RWPE2 (cell line): ENCODE measurements at regions not wholly inside any gene's neighbourhood (a gene's known extent, or its start where the extent isn't known, plus 50 kb on each side); places are given as distances from the start of the nearest gene placed in this dataset.

ENCODE experiments used
- ATAC-seq: fragments of 200-7000 bp; cut with Tn5 transposase; 3 replicates; pipeline ENCODE4 v1.9.1; 2021; ENCODE audit warnings: low read depth
- DNase-seq: peaks from one replicate; pipeline ENCODE4 v3.0.0-alpha.2; 2020; ENCODE audit warnings: low spot score
- H3K27ac ChIP-seq: fragments of 450-650 bp; 2 replicates; pipeline ENCODE4 v1.5.1; 2017; ENCODE audit warnings: mild to moderate bottlenecking; ENCODE audit not compliant: poor library complexity, severe bottlenecking
- H3K27me3 ChIP-seq: fragments of 250-450 bp; sonication (Bioruptor Pico); 2 replicates; pipeline ENCODE4 v1.5.1; 2021; ENCODE audit warnings: mild to moderate bottlenecking, moderate library complexity; ENCODE audit not compliant: insufficient read depth, poor library complexity, severe bottlenecking
- H3K36me3 ChIP-seq: fragments of 250-450 bp; sonication (Bioruptor Pico); 2 replicates; pipeline ENCODE4 v1.5.1; 2020; ENCODE audit warnings: low read depth, mild to moderate bottlenecking, moderate library complexity
- H3K4me1 ChIP-seq: fragments of 250-450 bp; sonication (Bioruptor Pico); 2 replicates; pipeline ENCODE4 v1.5.1; 2021; ENCODE audit warnings: mild to moderate bottlenecking, moderate library complexity; ENCODE audit not compliant: insufficient read depth, poor library complexity, severe bottlenecking
- H3K4me3 ChIP-seq: fragments of 250-450 bp; sonication (Bioruptor Pico); 2 replicates; pipeline ENCODE4 v1.5.1; 2021; ENCODE audit warnings: mild to moderate bottlenecking, moderate library complexity; ENCODE audit not compliant: severe bottlenecking
- H3K9me3 ChIP-seq: fragments of 250-450 bp; sonication (Bioruptor Pico); 2 replicates; pipeline ENCODE4 v1.5.1; 2021; ENCODE audit warnings: mild to moderate bottlenecking, moderate library complexity; ENCODE audit not compliant: severe bottlenecking
- TF ChIP-seq, protein P1 (sequence below): fragments of 450-650 bp; IDR thresholded peaks from one replicate; pipeline ENCODE4 v1.5.1; 2017; ENCODE audit warnings: mild to moderate bottlenecking, moderate library complexity; ENCODE audit not compliant: poor library complexity, severe bottlenecking

DNA sequence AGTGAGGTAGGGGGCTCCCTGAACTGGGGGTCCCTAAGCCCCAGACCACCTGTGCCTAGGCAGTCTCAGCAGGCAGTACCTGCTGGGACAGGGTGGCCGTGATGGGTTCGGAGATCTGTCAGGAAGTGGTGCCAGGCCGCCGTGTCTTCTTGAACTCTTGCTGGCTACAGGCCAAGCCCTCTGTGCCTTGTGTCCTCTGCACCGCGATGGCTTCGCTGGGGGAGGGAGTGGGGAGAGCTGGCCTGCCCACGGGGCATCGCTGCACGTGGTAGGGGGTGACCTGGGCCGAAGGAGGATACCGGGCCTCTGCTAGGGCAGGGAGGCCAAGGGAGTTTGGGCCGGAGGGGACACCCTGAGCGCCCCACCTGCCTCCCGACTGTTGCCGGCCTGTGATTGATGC is 96.7 kb upstream of the NKX1-1 start:
- peaks cover 6% of the 10 kb centered on the region for H3K27me3 ChIP-seq
- no peaks in the 10 kb centered on the region for H3K36me3 ChIP-seq
- no peaks in the 10 kb centered on the region for H3K4me1 ChIP-seq
- H3K27ac ChIP-seq, result no peak overlapping the region
- H3K4me3 ChIP-seq, result no peak overlapping the region
- TF ChIP-seq, protein P1, sequence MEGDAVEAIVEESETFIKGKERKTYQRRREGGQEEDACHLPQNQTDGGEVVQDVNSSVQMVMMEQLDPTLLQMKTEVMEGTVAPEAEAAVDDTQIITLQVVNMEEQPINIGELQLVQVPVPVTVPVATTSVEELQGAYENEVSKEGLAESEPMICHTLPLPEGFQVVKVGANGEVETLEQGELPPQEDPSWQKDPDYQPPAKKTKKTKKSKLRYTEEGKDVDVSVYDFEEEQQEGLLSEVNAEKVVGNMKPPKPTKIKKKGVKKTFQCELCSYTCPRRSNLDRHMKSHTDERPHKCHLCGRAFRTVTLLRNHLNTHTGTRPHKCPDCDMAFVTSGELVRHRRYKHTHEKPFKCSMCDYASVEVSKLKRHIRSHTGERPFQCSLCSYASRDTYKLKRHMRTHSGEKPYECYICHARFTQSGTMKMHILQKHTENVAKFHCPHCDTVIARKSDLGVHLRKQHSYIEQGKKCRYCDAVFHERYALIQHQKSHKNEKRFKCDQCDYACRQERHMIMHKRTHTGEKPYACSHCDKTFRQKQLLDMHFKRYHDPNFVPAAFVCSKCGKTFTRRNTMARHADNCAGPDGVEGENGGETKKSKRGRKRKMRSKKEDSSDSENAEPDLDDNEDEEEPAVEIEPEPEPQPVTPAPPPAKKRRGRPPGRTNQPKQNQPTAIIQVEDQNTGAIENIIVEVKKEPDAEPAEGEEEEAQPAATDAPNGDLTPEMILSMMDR, result no peak
- DNase-seq (peak; percentile 53), ATAC-seq (no peak)
- no peaks in the 10 kb centered on the region for H3K9me3 ChIP-seq

DNA sequence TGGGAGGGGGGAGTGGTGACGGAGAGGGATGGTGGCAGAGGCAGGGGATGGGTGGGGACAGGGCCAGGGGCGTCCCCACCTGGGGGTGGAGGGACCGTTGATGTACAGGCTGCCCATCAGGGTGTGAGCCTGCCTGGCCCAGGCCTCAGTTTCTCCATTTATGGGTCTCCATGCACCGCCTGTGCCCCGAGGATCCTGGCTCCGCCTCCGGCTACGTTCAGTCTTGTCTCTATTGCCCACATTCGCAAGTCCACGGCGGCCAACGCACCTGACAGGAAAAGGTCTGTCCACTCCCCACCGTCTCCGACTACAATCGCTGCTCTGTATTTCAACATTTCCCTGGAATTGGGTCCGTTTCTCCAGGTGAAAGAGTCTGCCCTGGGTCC is 96.3 kb upstream of the NKX1-1 start:
- H3K36me3 ChIP-seq, result no peaks in the 10 kb centered on the region
- H3K4me3 ChIP-seq, result no peak overlapping the region
- TF ChIP-seq, protein P1, result no peak
- H3K4me1 ChIP-seq, result no peaks in the 10 kb centered on the region
- H3K27me3 ChIP-seq, result peaks cover 6% of the 10 kb centered on the region
- H3K27ac ChIP-seq, result no peak overlapping the region
- no peaks in the 10 kb centered on the region for H3K9me3 ChIP-seq
- ATAC-seq (no peak), DNase-seq (peak; percentile 69)

DNA sequence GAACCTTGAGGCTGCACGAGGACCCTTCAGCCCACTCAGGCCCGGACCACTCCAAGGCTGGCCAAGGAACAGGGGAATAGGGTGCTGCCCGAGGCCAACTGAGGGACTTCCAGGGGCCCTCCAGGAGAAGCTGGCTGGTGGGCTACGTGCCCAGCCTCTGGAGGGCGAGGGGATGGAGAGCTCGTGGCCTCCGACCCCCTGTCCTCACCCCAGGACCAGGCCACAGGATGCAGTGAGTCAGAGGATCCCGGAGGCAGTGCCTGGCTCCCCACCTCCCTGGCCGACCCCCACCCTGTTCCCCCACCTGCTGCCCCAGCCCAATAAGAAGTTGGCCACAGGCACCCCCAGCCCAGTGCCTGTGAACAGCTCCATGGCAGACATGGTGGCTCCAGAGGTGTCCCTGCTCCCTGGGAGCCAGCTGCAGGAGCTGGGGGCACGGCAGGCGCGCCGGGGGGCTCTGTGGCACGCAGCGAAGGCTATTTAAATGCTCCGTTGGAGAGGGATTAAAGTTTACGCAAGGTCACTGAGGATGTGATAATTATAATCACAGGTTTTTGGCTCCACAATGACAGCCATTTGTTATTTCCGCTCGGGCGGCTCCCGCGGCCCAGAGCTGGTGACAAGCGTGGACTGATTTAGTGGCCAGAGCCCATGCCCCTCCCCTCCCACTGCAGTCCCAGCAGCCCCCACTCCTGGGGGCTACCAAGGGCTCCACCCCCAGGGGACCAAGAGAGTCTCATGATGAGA is 95.7 kb upstream of the NKX1-1 start:
- Histone ChIP-seq H3K36me3 (no peaks in the 10 kb centered on the region), H3K27me3 (peaks cover 1% of the 10 kb centered on the region), H3K4me1 (no peaks in the 10 kb centered on the region), H3K9me3 (no peaks in the 10 kb centered on the region), H3K4me3 (no peak overlapping the region), H3K27ac (no peak overlapping the region)
- ATAC-seq, result no peak
- DNase-seq, result no peak
- TF ChIP-seq, protein P1, result no peak

DNA sequence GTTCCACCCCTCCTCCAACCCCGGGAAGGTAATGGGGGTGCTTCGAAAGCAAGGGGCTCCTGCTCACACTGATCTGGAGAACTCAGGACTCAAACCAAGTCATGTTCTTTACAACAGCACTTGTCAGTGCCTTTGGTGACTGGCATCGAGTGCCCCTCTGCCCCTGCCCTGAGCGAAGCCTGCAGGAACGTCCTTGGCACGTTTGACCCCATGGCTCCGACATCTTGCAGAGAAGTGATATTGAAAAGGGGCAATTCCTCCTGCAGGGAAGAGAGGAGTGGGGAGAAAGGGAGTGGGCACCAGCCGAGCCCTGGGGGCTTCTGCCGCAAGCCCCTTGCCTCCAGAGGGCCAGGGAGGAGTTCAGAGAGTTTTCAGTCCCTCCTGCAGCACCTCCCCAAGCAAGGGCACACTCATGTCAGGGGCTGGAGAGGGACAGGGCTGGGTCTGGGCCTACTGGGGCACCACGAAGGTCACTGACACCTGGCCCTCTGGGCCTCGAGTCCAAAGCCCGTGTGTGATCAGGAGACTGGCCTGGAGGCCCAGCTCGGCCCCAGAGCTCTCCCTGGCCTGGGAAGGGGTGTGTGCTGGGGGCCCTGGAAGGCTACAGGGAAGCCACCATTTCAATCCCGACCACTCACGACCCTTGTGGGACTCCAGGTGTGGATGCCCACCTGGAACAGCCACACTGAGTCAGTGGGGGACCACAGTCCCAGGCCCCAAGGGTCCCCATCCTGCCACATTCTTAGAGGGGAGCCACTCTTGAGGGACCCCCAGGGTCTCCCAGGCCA is 94.9 kb upstream of the NKX1-1 start:
- TF ChIP-seq, protein P1, result no peak
- ATAC-seq (no peak), DNase-seq (no peak)
- Histone ChIP-seq H3K9me3 (no peaks in the 10 kb centered on the region), H3K27ac (no peak overlapping the region), H3K36me3 (no peaks in the 10 kb centered on the region), H3K4me3 (no peak overlapping the region), H3K4me1 (no peaks in the 10 kb centered on the region), H3K27me3 (no peaks in the 10 kb centered on the region)
